GM03348 (cell line): ENCODE measurements at regions not wholly inside any gene's neighbourhood (a gene's known extent, or its start where the extent isn't known, plus 50 kb on each side); places are given as distances from the start of the nearest gene placed in this dataset.

ENCODE experiments used
- DNase-seq: peaks from one replicate; pipeline ENCODE4 v3.0.0; 2012; ENCODE audit warnings: low spot score

DNA sequence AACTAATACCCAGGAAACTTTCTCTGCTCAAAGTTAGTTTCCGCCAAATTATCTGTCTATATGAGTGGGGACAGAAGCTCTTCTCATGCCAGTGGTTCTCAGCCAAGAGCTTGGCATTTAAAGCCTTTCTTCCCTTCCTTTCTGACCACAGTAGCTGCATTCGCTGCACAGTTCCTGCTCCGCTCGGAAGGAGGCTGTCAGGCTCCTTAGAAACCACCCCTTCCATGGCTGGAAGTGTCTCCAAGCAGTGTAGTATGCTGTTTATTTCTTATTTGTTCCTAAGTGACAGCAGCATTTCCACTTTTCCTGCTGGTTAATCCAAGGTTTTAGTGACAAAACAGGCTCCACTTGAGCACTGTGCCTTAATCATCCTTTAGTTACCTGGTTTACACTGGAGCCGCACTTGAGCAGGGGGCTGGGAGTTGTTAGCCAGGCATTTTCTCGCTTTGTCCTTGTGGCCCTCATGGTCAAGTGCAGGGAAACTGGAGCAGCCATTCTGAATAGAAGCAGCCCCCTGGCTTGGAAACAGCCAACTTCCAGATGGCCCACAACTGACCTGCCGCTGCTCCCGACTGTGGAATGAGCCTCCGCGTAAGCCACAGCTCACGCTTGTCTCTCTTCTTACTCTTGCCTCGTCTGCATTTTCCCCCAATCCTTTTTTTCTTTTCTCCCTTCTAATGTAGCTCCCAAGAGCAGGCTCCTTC lies 739.4 kb upstream of the TENM3 start:
- DNase-seq, result no peak

DNA sequence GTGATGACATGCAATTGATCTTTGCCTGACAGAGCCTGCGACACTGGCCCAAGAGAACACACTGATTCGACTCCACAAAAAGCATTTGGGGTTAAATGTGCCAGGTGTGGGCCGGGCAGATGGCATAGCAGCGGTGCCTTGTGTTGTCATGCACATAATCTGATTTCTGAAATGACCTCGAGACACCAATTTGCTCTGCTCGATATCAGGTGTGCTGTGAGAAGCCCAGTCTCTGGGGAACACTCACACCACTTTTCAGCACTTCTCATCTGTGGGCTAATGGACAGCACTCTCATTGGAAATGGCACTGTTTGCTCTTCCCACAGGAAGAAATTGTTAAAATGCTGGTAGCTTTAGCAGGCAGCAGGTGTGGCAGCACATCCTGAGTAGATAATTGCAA lies 738.3 kb upstream of the TENM3 start:
- DNase-seq, result no peak

GRCh38 chr4:181507180-181507835 lies 735.9 kb upstream of the TENM3 start:
- DNase-seq, result no peak

DNA sequence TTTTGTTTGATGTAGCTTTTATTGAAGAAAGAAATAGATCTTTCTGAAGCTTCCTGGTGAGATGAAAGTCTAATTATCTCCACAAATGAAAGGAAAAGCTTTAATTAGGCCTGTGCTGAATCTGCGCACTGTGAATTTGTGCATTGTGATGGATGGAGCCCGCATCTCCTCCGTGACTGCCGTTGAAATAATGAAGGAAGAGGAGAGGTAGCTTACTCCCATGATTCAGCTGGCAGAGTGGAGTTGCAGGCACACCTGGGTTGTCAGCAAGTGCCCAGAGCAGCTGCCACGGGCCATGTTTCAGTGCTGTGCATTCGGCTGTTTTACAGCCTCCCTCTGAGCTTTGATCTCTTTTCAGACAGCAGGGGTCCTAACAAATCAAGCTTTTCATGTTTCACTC lies 735.3 kb upstream of the TENM3 start:
- no peak for DNase-seq

GRCh38 chr4:181508601-181509000 lies 734.6 kb upstream of the TENM3 start:
- no peak for DNase-seq

- no peak for DNase-seq
Measured at GRCh38 chr4:181509073-181509472, 734.1 kb upstream of the TENM3 start.

GRCh38 chr4:181517491-181517890 lies 725.7 kb upstream of the TENM3 start:
- DNase-seq, result peak; percentile 27

GRCh38 chr4:181520790-181521189 lies 722.4 kb upstream of the TENM3 start:
- no peak for DNase-seq

DNA sequence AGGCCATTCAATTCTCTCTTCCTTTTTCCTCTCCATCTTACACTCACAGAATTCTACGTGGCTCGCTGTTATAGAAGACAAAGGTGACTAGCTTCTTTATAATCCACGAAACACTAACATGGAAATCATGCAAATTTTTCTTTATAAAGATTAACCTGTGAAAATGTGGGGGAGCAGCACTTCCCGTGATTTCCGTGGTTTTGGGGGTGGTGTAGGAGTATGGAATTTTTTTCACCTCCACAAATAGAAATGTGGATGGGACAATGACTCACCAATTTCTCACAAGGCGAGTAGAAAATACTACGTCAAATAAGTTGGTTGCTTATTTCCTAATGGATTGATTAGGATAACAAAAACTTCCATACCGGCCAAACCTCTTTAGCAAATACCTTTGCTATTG lies 719.2 kb upstream of the TENM3 start:
- DNase-seq, result no peak

GRCh38 chr4:181524499-181524898 lies 718.7 kb upstream of the TENM3 start:
- DNase-seq, result no peak

DNA sequence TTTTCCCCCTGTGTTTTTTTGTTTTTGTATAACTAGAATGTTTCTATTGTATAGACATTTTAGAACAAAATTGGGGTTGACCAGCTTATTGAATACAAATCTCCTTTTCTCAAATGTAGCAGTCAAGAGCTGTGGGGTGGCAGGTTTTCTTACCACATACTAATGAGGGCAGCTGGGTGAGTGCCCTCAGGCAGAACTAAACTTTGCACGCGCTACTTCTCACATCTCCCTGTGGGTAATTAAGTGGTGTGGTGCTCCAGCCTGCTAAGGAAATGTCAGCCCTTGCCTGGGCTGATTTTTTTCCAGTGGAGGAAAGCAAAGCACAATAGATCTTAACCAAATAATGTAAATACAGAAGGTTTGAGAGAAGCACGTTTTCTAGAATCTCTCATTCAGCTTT lies 717.6 kb upstream of the TENM3 start:
- no peak for DNase-seq

DNA sequence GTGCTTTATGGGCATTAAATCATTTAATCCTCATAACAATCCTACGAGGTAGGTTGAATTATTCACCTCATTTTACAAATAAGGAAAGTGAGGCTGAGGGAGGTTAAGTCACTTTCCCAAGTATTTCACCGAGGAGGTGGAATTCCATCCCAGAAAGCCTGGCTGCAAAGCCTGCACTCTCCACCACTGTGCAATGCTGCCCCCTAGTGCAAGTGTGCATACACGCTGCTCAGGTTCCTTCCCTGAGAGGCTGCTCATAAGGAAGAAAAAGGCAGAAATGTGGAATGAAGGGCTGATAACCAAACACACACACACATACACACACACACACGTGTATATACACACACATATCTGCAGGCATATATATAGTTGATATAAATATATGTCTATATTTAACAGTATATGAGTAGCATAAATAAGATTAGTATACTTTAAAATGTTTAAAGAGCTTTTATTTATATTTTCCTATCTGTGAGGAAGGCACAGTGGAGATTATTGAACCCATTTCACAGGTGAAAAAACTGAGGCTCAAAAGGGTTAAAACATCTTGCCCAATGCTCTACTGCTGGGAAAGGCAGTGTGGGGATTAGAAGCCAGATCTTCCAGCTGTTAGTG lies 714.5 kb upstream of the TENM3 start:
- DNase-seq, result peak; percentile 80

DNA sequence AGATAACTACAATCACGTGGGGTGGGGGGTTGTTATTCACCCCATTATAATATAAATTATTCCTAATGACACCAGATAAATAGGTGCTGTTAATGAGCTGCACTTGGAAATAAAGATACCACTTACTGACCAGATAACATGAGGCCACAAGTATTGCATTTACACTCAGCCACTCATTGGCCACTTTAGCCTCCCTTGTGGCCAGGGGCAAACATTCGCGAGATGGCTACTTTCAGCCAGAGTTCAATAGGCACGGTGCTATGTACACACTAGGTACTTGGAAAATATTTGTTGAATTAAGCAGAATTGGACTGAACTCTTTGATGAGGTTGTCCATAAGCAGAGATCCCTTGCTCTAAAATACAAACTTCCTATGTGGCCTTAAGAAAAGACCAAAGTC lies 713.7 kb upstream of the TENM3 start:
- DNase-seq, result no peak

GRCh38 chr4:181536196-181536746 lies 706.9 kb upstream of the TENM3 start:
- no peak for DNase-seq

DNA sequence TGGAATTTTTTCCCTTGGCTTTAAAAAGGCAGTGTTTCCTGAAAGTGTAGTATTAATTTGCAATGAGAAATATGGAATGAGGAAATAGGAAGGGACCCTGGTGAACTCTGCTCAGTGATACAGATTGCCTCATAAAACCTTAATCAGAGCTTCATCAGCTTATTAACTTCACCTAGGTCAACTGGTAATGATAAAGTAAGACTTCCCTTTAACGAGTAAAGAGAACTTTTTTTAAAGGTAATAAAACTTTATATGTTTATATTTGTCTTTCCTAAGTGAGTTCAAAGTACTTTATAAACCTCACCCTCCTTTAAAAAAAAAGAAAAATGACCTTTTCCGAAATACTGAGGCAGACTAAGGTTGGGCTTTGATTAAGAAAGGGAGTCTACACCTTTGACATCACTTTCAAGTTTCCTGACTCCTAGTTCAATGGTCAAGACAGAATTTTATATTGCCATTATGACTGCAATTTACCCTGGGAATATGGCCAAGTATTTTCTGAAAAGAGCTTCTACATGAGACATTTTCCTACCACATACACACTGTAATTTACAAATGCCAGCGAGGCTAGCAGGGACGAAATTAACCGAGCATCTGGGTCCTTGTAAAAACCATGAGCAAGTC lies 706.3 kb upstream of the TENM3 start:
- DNase-seq, result no peak

DNA sequence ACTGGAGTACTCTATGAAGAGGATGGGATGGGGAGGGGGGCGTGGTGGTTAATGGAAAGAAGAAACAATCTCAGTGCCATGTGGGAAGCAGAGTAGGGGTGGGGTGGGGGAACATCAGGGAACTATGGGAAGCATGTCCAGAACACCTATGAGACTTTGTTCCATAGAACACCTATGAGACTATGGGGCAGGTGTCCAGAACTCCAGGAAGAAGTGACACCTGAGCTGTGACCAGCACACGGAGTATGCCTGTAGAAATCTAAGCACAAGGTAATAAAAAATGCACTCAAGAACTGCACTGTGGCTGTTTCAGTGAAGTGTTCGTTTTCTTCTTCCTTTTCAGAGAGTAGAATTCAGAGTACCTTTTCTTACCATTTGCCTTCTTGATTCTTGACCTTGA lies 704.8 kb upstream of the TENM3 start:
- no peak for DNase-seq

DNA sequence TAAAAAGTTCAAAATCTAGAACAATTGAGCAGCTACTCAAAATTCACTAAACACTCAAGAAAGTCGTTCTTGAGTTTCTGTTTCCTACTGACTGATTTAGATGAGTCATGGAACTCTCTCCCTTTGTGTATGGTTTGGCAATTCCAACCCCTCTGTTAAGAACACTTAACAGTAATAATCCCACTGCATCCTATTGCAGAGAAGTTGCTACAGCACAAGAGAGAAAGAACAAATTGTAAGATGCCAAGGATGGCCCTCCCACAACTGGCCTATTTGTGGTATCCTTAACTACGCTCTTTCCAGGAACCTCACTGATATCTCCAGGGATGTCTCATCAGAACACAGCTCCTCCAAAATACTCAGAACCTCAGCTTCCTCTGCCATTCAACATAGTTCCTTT lies 701.8 kb upstream of the TENM3 start:
- peak; percentile 23 for DNase-seq

GRCh38 chr4:181548873-181549575 lies 694.2 kb upstream of the TENM3 start:
- DNase-seq, result peak; percentile 61

- no peak for DNase-seq
Measured at GRCh38 chr4:181549576-181550188, 693.5 kb upstream of the TENM3 start.

- DNase-seq, result no peak
Measured at GRCh38 chr4:181550381-181550780, 692.8 kb upstream of the TENM3 start.

DNA sequence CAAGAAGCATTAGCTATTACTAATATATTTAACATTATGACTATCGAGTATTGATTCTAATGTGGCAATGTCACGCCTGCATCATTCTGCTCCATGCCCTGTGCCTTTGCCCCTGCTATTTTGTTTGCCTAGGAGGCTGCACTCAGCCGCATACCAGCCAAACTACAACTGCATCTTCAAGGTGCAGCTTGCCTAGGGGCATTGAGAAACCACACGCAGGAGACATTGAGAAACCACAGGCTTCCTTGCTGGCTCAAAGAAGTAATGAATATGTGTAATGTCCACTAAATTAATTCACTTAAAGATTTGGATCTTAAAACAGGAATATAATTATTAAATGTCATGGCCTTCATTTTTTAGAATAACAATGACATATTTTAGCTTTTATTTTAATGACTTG lies 683.6 kb upstream of the TENM3 start:
- no peak for DNase-seq

- no peak for DNase-seq
Measured at GRCh38 chr4:181562399-181562798, 680.8 kb upstream of the TENM3 start.
